ENCODE measurements at regions not wholly inside any gene's neighbourhood (a gene's known extent, or its start where the extent isn't known, plus 50 kb on each side); places are given as distances from the start of the nearest gene placed in this dataset.

GRCh38 chr4:126784966-126785580 lies 847.7 kb upstream of the INTU start:
- DNase-seq: no peak

DNA sequence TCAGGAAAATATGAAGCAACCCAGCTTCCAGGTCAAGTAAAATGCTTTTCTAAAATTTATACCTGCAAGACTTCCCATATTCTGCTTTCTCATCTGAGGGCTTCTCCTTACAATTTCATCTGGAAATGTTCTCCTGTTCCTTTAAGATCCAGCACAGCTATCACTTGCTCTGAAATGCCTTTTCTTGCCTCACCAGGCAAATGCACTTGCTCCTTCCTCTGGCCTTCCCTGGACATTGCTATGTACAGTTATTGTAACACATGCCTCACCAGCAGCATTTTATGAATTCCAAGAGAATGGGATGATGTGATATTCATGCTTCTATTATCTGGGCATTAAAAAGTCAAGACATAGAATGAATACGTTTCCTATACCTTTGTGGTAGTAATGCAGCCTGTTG lies 842.1 kb upstream of the INTU start:
- DNase-seq: no peak

- DNase-seq: no peak
Measured at GRCh38 chr4:126794363-126794762, 838.4 kb upstream of the INTU start.

DNA sequence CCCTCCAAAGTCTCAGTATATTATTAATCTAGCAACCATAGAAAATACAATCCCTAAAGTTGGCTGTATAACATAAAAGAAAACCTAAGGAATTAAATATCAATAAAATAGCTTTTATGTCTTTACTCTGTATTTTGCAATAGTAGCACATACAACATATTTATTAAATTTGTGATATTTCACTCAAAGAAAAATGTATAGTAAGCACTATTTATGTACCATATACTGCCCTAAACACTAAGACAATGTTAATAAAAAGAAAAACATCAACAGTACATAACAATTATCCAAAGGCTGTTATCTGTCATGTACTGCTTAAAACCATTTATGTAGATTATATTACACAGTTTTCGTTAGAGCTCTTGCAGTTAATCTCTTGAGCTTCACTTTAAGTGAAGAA lies 834.5 kb upstream of the INTU start:
- DNase-seq: no peak

GRCh38 chr4:126799416-126799815 lies 833.3 kb upstream of the INTU start:
- DNase-seq: no peak

- no peak for DNase-seq
Measured at GRCh38 chr4:126799971-126800574, 832.7 kb upstream of the INTU start.

DNA sequence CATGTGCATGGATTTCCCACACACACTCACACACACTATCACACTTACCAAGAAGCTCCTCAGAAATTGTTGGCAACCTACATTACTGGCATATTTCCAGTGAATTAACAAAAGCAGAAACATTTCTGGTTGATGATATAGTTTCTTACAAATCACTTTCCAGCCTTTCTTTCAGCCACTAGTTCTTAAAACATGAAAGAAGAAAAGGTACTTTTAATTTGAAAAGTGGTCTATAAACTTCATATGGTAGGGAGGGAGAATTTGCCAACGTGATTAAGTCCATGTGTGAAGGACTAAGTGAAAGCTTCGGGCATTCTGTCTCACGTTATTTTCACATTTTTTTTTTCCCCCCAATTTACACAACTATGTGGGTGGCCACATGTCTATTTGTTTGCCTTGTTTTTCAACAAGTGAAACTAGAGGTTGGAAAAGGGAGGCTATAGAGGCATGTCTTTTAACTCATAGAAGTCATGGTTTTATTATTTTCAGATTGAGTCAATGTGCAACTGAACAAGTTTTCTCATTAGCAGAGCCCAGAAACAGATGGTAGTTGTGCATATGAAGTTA lies 832.1 kb upstream of the INTU start:
- no peak for DNase-seq

DNA sequence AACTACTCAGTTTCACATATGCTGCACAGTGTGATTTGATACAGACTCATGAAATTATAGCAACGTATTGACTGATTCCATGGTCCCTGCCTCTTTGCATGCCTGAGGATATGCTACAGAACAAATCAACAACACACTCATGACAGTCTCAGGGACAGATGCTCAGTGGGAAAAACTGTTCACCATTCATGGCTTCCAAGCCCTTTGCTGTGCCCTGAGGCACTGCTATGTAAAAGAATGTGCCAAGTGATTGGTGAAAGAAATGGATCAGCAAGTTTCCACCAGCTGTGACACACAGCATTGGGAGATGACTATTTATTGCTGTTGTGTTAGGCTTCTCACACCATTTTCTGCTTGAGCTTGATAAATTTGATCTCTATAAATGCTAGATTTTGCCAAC lies 825.6 kb upstream of the INTU start:
- no peak for DNase-seq

- no peak for DNase-seq
Measured at GRCh38 chr4:126812076-126812475, 820.7 kb upstream of the INTU start.

GRCh38 chr4:126820631-126821030 lies 812.1 kb upstream of the INTU start:
- DNase-seq: no peak

GRCh38 chr4:126821152-126821551 lies 811.6 kb upstream of the INTU start:
- DNase-seq: no peak

GRCh38 chr4:126825083-126825482 lies 807.7 kb upstream of the INTU start:
- DNase-seq: no peak

GRCh38 chr4:126827669-126828068 lies 805.1 kb upstream of the INTU start:
- no peak for DNase-seq

- DNase-seq: no peak
Measured at GRCh38 chr4:126834854-126835253, 797.9 kb upstream of the INTU start.

- DNase-seq: no peak
Measured at GRCh38 chr4:126838941-126839679, 793.6 kb upstream of the INTU start.

GRCh38 chr4:126843492-126844067 lies 789.2 kb upstream of the INTU start:
- DNase-seq: no peak

GRCh38 chr4:126850286-126850685 lies 782.5 kb upstream of the INTU start:
- no peak for DNase-seq

DNA sequence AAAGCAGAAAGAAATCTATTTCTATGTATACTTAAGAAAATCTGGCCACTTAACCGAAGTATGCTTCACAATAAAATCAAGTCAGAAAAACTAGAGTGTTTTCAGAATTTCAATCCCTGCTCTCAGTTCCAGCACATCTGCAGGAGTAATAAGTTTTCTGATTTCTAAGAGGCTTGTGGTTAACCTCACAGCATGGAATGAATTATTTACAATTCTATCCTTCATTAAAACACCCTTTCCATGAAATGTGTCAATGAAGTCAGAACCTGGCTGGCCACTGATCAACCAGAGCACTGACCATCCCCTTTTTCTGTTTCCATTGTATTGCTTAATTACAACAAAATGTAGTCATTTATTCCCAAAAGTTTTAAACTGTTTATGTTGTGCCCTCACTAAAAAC lies 781.4 kb upstream of the INTU start:
- DNase-seq: no peak

- DNase-seq: no peak
Measured at GRCh38 chr4:126853715-126854114, 779.0 kb upstream of the INTU start.

- DNase-seq: no peak
Measured at GRCh38 chr4:126856906-126857305, 775.9 kb upstream of the INTU start.

- no peak for DNase-seq
Measured at GRCh38 chr4:126859314-126859713, 773.4 kb upstream of the INTU start.

DNA sequence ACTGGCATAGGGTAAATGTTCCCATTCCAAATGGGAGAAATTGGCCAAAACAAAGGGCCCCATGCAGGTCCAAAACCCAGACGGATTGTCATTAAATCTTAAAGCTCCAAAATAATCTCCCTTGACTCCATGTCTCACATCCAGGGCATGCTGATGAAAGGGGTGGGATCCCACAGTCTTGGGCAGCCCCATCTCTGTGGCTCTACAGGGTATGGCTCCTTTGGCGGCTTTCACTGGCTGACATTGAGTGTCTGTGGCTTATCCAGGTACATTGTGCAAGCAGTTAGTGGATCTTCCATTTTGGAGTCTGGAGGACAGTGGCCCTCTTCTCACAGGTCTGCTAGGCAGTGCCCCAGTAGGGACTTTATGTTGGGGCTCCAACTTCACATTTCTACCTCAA lies 772.9 kb upstream of the INTU start:
- DNase-seq: no peak

DNA sequence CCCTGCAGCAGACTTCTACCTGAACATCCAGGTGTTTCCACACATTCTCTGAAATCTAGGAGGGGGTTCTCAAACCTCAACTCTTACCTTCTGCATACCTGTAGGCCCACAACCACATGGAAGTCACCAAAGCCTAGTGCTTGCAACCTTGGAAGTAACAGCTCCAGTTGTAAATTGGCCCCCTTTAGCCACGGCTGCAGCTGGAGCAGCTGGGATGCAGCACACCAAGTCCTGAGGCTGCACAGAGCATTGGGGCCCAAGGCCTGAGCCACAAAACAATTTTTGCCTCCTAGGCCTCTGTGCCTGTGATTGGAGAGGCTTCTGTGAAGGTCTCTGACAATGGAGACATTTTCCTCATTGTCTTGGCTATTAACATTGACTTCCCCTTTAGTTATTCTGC lies 772.4 kb upstream of the INTU start:
- no peak for DNase-seq

Data from occipital lobe (tissue), 1 donor.